WTC11 (cell line): ENCODE measurements at regions not wholly inside any gene's neighbourhood (a gene's known extent, or its start where the extent isn't known, plus 50 kb on each side); places are given as distances from the start of the nearest gene placed in this dataset.
A peak's percentile ranks its signal among the peaks of the same experiment; 100 is the strongest.

Experiments
- ATAC-seq: fragments of 200-7000 bp; cut with Tn5 transposase; 2 replicates; pipeline ENCODE4 v1.10.0; 2021; ENCODE audit warnings: mild to moderate bottlenecking, moderate library complexity
- CTCF ChIA-PET: fragments of 300-600 bp; sonication (Branson Sonifier 250); formaldehyde crosslinking; loops from one replicate; lab custom pipeline; 2021; ENCODE audit warnings: antibody characterized with exemption; lab: Charles Lee
- POLR2A ChIA-PET: fragments of 350-600 bp; sonication (Branson Sonifier 250); formaldehyde crosslinking; loops from one replicate; lab custom pipeline; 2021; ENCODE audit warnings: antibody characterized with exemption; lab: Charles Lee
- DNase-seq: peaks from one replicate; pipeline ENCODE4 v3.0.0; 2021; ENCODE audit warnings: low spot score
- H3K27ac Mint-ChIP-seq: 2 replicates; pipeline ENCODE4 v1.8.0; 2021; ENCODE audit warnings: mixed read lengths
- H3K27me3 Mint-ChIP-seq: 2 replicates; pipeline ENCODE4 v1.8.0; 2021; ENCODE audit warnings: low read depth, mild to moderate bottlenecking, moderate library complexity, mixed read lengths
- H3K36me3 Mint-ChIP-seq: 2 replicates; pipeline ENCODE4 v1.8.0; 2021; ENCODE audit warnings: mixed read lengths
- H3K4me1 Mint-ChIP-seq: 2 replicates; pipeline ENCODE4 v1.8.0; 2022; ENCODE audit warnings: mixed read lengths
- H3K4me3 Mint-ChIP-seq: 2 replicates; pipeline ENCODE4 v1.8.0; 2021; ENCODE audit warnings: mild to moderate bottlenecking, moderate library complexity, mixed read lengths
- H3K9me3 Mint-ChIP-seq: 2 replicates; pipeline ENCODE4 v1.8.0; 2021; ENCODE audit warnings: mixed read lengths
- ATF2 ChIP-seq: sonication (generic); formaldehyde crosslinking; IDR thresholded peaks from 2 replicates; pipeline ENCODE4 v1.8.1; 2022; ENCODE audit warnings: low read depth, missing genetic modification reagents, borderline replicate concordance
- ATF3 ChIP-seq: sonication (generic); formaldehyde crosslinking; conservative IDR thresholded peaks from 2 replicates; pipeline ENCODE4 v1.8.1; 2022; ENCODE audit warnings: mild to moderate bottlenecking, missing genetic modification reagents
- CDX4 ChIP-seq: fragments of 250-450 bp; sonication (Bioruptor Pico); IDR thresholded peaks from 2 replicates; pipeline ENCODE4 v1.9.0; 2021; ENCODE audit warnings: moderate library complexity, mild to moderate bottlenecking, inconsistent platforms, borderline replicate concordance
- CREB1 ChIP-seq: sonication (generic); formaldehyde crosslinking; IDR thresholded peaks from 2 replicates; pipeline ENCODE4 v1.8.0; 2023; ENCODE audit warnings: mild to moderate bottlenecking, missing genetic modification reagents
- CTCF ChIP-seq: fragments of 200-600 bp; IDR thresholded peaks from 2 replicates; pipeline ENCODE4 v1.8.0; 2022; ENCODE audit warnings: antibody characterized with exemption
- E2F4 ChIP-seq: sonication (generic); formaldehyde crosslinking; IDR thresholded peaks from 2 replicates; pipeline ENCODE4 v1.8.1; 2022; ENCODE audit warnings: low read depth, mild to moderate bottlenecking, moderate library complexity, missing genetic modification reagents, borderline replicate concordance
- FOXK1 ChIP-seq: sonication (generic); formaldehyde crosslinking; IDR thresholded peaks from 2 replicates; pipeline ENCODE4 v1.8.0; 2022; ENCODE audit warnings: mild to moderate bottlenecking, moderate library complexity, missing genetic modification reagents
- FOXP1 ChIP-seq: sonication (generic); formaldehyde crosslinking; IDR thresholded peaks from 2 replicates; pipeline ENCODE4 v1.8.0; 2022; ENCODE audit warnings: missing genetic modification reagents, mild to moderate bottlenecking, moderate library complexity, borderline replicate concordance
- KAT7 ChIP-seq: sonication (generic); formaldehyde crosslinking; IDR thresholded peaks from 2 replicates; pipeline ENCODE4 v1.8.1; 2023; ENCODE audit warnings: missing genetic modification reagents, mild to moderate bottlenecking, borderline replicate concordance
- MAX ChIP-seq: sonication (generic); formaldehyde crosslinking; IDR thresholded peaks from 2 replicates; pipeline ENCODE4 v1.8.0; 2022; ENCODE audit warnings: mild to moderate bottlenecking, missing genetic modification reagents
- NFATC4 ChIP-seq: fragments of 250-450 bp; sonication (Bioruptor Pico); IDR thresholded peaks from 2 replicates; pipeline ENCODE4 v1.9.0; 2021; ENCODE audit warnings: mild to moderate bottlenecking
- NFYB ChIP-seq: sonication (generic); formaldehyde crosslinking; conservative IDR thresholded peaks from 2 replicates; pipeline ENCODE4 v1.8.0; 2022; ENCODE audit warnings: low read depth, missing genetic modification reagents
- OVOL2 ChIP-seq: fragments of 250-450 bp; sonication (Bioruptor Pico); IDR thresholded peaks from 2 replicates; pipeline ENCODE4 v1.9.0; 2021; ENCODE audit warnings: mild to moderate bottlenecking, borderline replicate concordance
- TEAD1 ChIP-seq: sonication (generic); formaldehyde crosslinking; IDR thresholded peaks from 2 replicates; pipeline ENCODE4 v1.8.0; 2022; ENCODE audit warnings: mild to moderate bottlenecking, missing genetic modification reagents
- ZNF532 ChIP-seq: fragments of 250-450 bp; sonication (Bioruptor Pico); IDR thresholded peaks from 2 replicates; pipeline ENCODE4 v1.9.0; 2021; ENCODE audit warnings: mild to moderate bottlenecking, borderline replicate concordance

- TF ChIP-seq ATF2 (no peak), NFYB (CRISPR knock-in tag) (no peak), E2F4 (CRISPR knock-in tag) (no peak), FOXP1 (CRISPR knock-in tag) (no peak), FOXK1 (CRISPR knock-in tag) (no peak)
Observed at GRCh38 chr2:234291765-234292204, 205.1 kb downstream of the ARL4C start (continued).

- H3K36me3 Mint-ChIP-seq: no peaks in the 10 kb centered on the region
- CTCF ChIA-PET: interaction anchor here (0.9 to 1.1 kb wide), 2 partner anchors 155 to 205 kb away, joined by 3 to 5 read pairs; no protein-coding TSS in a partner anchor
- 0 out of 2 replicates have a peak, but pooled peaks cover 6% of the 10 kb centered on the region for H3K9me3 Mint-ChIP-seq
Observed at GRCh38 chr2:234290671-234291070, 206.2 kb downstream of the ARL4C start.

GRCh38 chr2:234289834-234290590 lies 206.9 kb downstream of the ARL4C start:
- no peak for ATAC-seq
- no peaks in the 10 kb centered on the region for H3K27me3 Mint-ChIP-seq
- ChIA-PET POLR2A (no interaction called here), CTCF (interaction anchor here (0.9 to 2.2 kb wide), 4 partner anchors 154 to 827 kb away, joined by 3 to 29 read pairs (median 6); partner anchors contain the start of gene ARL4C)
- no peak overlapping the region for H3K4me3 Mint-ChIP-seq
- no peak for DNase-seq
- 0 out of 2 replicates have a peak, but pooled peaks cover 6% of the 10 kb centered on the region for H3K9me3 Mint-ChIP-seq
- TF ChIP-seq MAX (CRISPR knock-in tag): no peak
- H3K36me3 Mint-ChIP-seq: no peaks in the 10 kb centered on the region
- no peak overlapping the region for H3K27ac Mint-ChIP-seq
- peaks cover 17% of the 10 kb centered on the region for H3K4me1 Mint-ChIP-seq

More at GRCh38 chr2:234290671-234291070, 206.2 kb downstream of the ARL4C start:
- peaks cover 13% of the 10 kb centered on the region for H3K4me1 Mint-ChIP-seq
- no peak overlapping the region for H3K27ac Mint-ChIP-seq
- TF ChIP-seq OVOL2 (CRISPR knock-in tag): no peak
- no peak for TF ChIP-seq KAT7 (CRISPR knock-in tag)
- TF ChIP-seq CREB1: no peak
- no peak for TF ChIP-seq MAX (CRISPR knock-in tag)
- no peak for TF ChIP-seq CDX4 (CRISPR knock-in tag)
- no peak for TF ChIP-seq ATF3 (CRISPR knock-in tag)
- no peak overlapping the region for H3K4me3 Mint-ChIP-seq
- no peak for DNase-seq
- POLR2A ChIA-PET: no interaction called here
- ATAC-seq: no peak
- no peaks in the 10 kb centered on the region for H3K27me3 Mint-ChIP-seq

GRCh38 chr2:234288974-234289455 lies 207.9 kb downstream of the ARL4C start:
- Mint-ChIP-seq H3K36me3 (no peaks in the 10 kb centered on the region), H3K27me3 (no peaks in the 10 kb centered on the region), H3K4me1 (peaks cover 14% of the 10 kb centered on the region), H3K4me3 (no peak overlapping the region), H3K27ac (no peak overlapping the region), H3K9me3 (0 out of 2 replicates have a peak, but pooled peaks cover 6% of the 10 kb centered on the region)
- peak; percentile 85 for DNase-seq
- ATAC-seq: peak; percentile 94
- CTCF ChIA-PET: interaction anchor here (0.6 to 2.2 kb wide), 21 partner anchors 9 to 828 kb away, joined by 3 to 29 read pairs (median 3); partner anchors contain the start of gene ARL4C
- POLR2A ChIA-PET: no interaction called here
- TF ChIP-seq TEAD1 (CRISPR knock-in tag): 0 out of 2 replicates have a peak, but pooled peaks have one; percentile 11
- TF ChIP-seq E2F4 (CRISPR knock-in tag): no peak
- TF ChIP-seq NFATC4: no peak
- peak; percentile 84 for TF ChIP-seq CTCF
- TF ChIP-seq ZNF532 (CRISPR knock-in tag): no peak
